ENCODE measurements at regions not wholly inside any gene's neighbourhood (a gene's known extent, or its start where the extent isn't known, plus 50 kb on each side); places are given as distances from the start of the nearest gene placed in this dataset.
"Not testable (repeated sequence)": the region's sequence is repeated elsewhere in the genome, so short reads cannot be mapped to it uniquely, and the experiment has no call there.

- TF ChIP-seq CTCF (conservative IDR thresholded peaks at IDR 0.05): no peak
- no peak overlapping the region for H3K27ac ChIP-seq
Observed at GRCh38 chr5:163310997-163311396, 126.4 kb upstream of the CCNG1 start.

- no peak overlapping the region for H3K27ac ChIP-seq
- no peak for TF ChIP-seq CTCF (conservative IDR thresholded peaks at IDR 0.05)
Observed at GRCh38 chr5:163312598-163312997, 124.8 kb upstream of the CCNG1 start.

- H3K27ac ChIP-seq: not testable (repeated sequence)
Observed at GRCh38 chr5:163313049-163313448, 124.3 kb upstream of the CCNG1 start.

- H3K27ac ChIP-seq: not testable (repeated sequence)
Observed at GRCh38 chr5:163316374-163316773, 121.0 kb upstream of the CCNG1 start.

- TF ChIP-seq CTCF (conservative IDR thresholded peaks at IDR 0.05): no peak
- H3K27ac ChIP-seq: no peak overlapping the region
Observed at GRCh38 chr5:163318707-163319106, 118.7 kb upstream of the CCNG1 start.

GRCh38 chr5:163321511-163321910 lies 115.9 kb upstream of the CCNG1 start:
- no peak overlapping the region for H3K27ac ChIP-seq
- TF ChIP-seq CTCF (conservative IDR thresholded peaks at IDR 0.05): no peak

- H3K27ac ChIP-seq: no peak overlapping the region
Observed at GRCh38 chr5:163330723-163331668, 106.4 kb upstream of the CCNG1 start.

GRCh38 chr5:163336074-163336473 lies 101.3 kb upstream of the CCNG1 start:
- not testable (repeated sequence) for H3K27ac ChIP-seq

More at GRCh38 chr5:163330723-163331668, 106.4 kb upstream of the CCNG1 start:
- TF ChIP-seq CTCF (conservative IDR thresholded peaks at IDR 0.05): no peak

- TF ChIP-seq CTCF (conservative IDR thresholded peaks at IDR 0.05): no peak
- no peak overlapping the region for H3K27ac ChIP-seq
Observed at GRCh38 chr5:163339148-163339547, 98.2 kb upstream of the CCNG1 start.

- H3K27ac ChIP-seq: not testable (repeated sequence)
Observed at GRCh38 chr5:163340378-163340777, 97.0 kb upstream of the CCNG1 start.

Measured in VCaP (cell line).